ENCODE measurements at regions not wholly inside any gene's neighbourhood (a gene's known extent, or its start where the extent isn't known, plus 50 kb on each side); places are given as distances from the start of the nearest gene placed in this dataset.

DNA sequence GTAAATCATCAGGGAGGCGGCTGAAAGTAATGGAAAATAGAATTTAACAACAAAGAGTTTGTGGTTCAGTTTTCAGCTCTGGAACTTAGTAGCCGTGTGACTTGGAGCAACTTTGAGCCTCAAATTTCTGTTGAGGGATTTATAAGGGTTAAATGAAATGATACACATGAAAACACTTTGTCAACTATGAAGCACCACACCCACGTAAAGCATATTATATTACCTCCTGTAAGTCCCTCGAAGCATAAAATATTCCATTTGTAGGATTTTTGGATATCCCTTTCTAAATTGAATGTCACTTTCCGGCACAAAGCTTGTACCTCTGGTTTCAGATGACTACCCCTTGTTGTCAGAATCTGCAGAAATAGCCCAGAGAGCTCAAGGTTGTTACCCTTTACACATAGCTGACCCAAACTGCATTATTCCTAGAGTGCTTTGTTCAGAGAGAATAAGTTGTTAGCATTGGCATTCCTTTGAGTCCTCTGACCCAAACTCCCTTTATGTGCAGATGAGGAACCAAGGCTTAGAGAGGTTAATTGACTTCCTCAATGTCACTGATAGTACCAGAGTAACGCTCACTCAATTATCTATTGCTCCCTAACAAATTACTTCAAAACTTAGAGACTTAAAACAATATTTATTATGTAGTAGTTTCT lies 187.9 kb upstream of the UMPS start:
- Histone ChIP-seq H3K4me3 (ENCODE audit: insufficient read depth, low read length) (no peak overlapping the region), H3K4me1 (ENCODE audit: insufficient read depth, low read length) (no peaks in the 10 kb centered on the region), H3K9me3 (ENCODE audit: low read depth, low read length) (no peaks in the 10 kb centered on the region), H3K36me3 (ENCODE audit: insufficient read depth, low read length) (no peaks in the 10 kb centered on the region), H2AFZ (ENCODE audit: low read length) (no peak overlapping the region), H3K79me2 (ENCODE audit: insufficient read depth, low read length) (no peaks in the 10 kb centered on the region), H3K27me3 (ENCODE audit: insufficient read depth, low read length) (peaks cover 23% of the 10 kb centered on the region), H4K20me1 (ENCODE audit: insufficient read depth, low read length) (no peaks in the 10 kb centered on the region), H3K4me2 (ENCODE audit: insufficient read depth, low read length) (no peak overlapping the region), H3K27ac (ENCODE audit: low read depth, low read length) (no peak overlapping the region)
- TF ChIP-seq, protein P1, sequence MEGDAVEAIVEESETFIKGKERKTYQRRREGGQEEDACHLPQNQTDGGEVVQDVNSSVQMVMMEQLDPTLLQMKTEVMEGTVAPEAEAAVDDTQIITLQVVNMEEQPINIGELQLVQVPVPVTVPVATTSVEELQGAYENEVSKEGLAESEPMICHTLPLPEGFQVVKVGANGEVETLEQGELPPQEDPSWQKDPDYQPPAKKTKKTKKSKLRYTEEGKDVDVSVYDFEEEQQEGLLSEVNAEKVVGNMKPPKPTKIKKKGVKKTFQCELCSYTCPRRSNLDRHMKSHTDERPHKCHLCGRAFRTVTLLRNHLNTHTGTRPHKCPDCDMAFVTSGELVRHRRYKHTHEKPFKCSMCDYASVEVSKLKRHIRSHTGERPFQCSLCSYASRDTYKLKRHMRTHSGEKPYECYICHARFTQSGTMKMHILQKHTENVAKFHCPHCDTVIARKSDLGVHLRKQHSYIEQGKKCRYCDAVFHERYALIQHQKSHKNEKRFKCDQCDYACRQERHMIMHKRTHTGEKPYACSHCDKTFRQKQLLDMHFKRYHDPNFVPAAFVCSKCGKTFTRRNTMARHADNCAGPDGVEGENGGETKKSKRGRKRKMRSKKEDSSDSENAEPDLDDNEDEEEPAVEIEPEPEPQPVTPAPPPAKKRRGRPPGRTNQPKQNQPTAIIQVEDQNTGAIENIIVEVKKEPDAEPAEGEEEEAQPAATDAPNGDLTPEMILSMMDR (IDR thresholded peaks at IDR 0.05; ENCODE audit: extremely low read depth, low read depth, low read length), result no peak
- no peak for DNase-seq (ENCODE audit: insufficient read length, low spot score, missing footprints)

DNA sequence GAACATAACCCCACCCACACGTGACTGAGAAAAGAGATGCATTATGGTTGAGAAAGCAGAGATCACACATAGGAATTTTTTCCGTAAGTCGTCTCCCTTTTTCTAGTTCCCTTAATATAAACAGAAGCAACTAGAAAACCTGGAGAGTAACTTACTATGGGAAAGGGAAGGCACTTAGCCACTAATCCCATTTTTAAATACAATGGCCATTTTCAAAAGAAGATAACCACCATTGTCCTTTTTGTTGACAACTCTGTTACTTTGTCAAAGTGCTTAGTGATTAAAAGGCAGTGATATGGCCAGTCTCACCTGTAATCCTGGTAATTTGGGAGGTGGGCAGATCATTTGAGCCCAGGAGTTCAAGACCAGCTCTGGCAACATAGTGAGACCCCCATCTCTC lies 184.4 kb upstream of the UMPS start:
- TF ChIP-seq, protein P1 (IDR thresholded peaks at IDR 0.05; ENCODE audit: extremely low read depth, low read depth, low read length), result no peak
- no peaks in the 10 kb centered on the region for H3K36me3 ChIP-seq (ENCODE audit: insufficient read depth, low read length)
- H3K9me3 ChIP-seq (ENCODE audit: low read depth, low read length), result no peaks in the 10 kb centered on the region
- no peaks in the 10 kb centered on the region for H3K79me2 ChIP-seq (ENCODE audit: insufficient read depth, low read length)
- DNase-seq (ENCODE audit: insufficient read length, low spot score, missing footprints), result no peak
- H3K4me1 ChIP-seq (ENCODE audit: insufficient read depth, low read length), result no peaks in the 10 kb centered on the region
- H2AFZ ChIP-seq (ENCODE audit: low read length), result no peak overlapping the region
- H3K4me2 ChIP-seq (ENCODE audit: insufficient read depth, low read length), result no peak overlapping the region
- H3K4me3 ChIP-seq (ENCODE audit: insufficient read depth, low read length), result no peak overlapping the region
- no peaks in the 10 kb centered on the region for H4K20me1 ChIP-seq (ENCODE audit: insufficient read depth, low read length)
- peaks cover 3% of the 10 kb centered on the region for H3K27me3 ChIP-seq (ENCODE audit: insufficient read depth, low read length)
- no peak overlapping the region for H3K27ac ChIP-seq (ENCODE audit: low read depth, low read length)

DNA sequence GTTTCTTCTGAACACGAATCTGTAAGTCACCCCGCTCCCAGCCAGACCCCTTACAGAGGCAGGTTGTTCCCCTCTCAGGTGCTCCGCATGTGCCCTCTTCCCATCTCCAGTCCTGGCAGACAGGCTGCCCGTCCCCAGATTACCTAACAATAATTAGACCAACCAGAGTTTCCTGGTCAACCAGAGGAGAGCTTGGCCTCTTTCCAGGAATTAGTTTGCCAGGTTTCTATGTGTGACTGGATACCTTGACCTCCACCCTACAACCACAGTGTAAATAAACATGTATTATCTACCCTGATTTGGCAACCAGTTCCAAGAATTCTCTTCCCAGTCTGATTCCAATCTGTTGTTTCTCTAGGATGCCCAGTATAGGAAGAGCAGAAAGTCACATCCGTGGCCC lies 178.0 kb upstream of the UMPS start:
- Histone ChIP-seq H3K27ac (ENCODE audit: low read depth, low read length) (no peak overlapping the region), H3K9me3 (ENCODE audit: low read depth, low read length) (no peaks in the 10 kb centered on the region), H3K4me1 (ENCODE audit: insufficient read depth, low read length) (no peaks in the 10 kb centered on the region), H3K4me2 (ENCODE audit: insufficient read depth, low read length) (no peak overlapping the region), H3K79me2 (ENCODE audit: insufficient read depth, low read length) (no peaks in the 10 kb centered on the region), H2AFZ (ENCODE audit: low read length) (no peak overlapping the region), H3K36me3 (ENCODE audit: insufficient read depth, low read length) (no peaks in the 10 kb centered on the region), H3K4me3 (ENCODE audit: insufficient read depth, low read length) (no peak overlapping the region), H4K20me1 (ENCODE audit: insufficient read depth, low read length) (no peaks in the 10 kb centered on the region), H3K27me3 (ENCODE audit: insufficient read depth, low read length) (peaks cover 27% of the 10 kb centered on the region)
- TF ChIP-seq, protein P1 (IDR thresholded peaks at IDR 0.05; ENCODE audit: extremely low read depth, low read depth, low read length), result no peak
- DNase-seq (ENCODE audit: insufficient read length, low spot score, missing footprints), result no peak

DNA sequence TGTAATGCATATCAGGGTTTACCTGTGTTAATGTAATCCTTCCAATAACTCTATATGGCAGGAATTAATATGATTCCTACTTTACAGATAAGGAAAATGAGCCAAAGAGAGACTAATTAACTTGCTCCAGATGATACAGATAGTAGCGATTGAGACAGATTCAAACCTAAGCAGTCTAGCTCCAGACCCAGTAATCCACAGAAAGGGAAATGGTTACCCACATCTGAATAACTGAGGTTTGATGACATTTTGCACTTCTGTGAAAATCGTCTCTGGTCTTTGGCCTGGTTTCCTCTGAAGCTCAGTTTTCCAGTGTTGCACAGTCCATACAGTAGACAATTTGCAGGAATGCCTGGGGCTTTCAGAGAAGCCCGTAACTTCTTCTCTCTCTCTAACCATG lies 177.1 kb upstream of the UMPS start:
- no peak overlapping the region for H3K4me3 ChIP-seq (ENCODE audit: insufficient read depth, low read length)
- no peaks in the 10 kb centered on the region for H3K9me3 ChIP-seq (ENCODE audit: low read depth, low read length)
- H4K20me1 ChIP-seq (ENCODE audit: insufficient read depth, low read length), result no peaks in the 10 kb centered on the region
- H3K4me1 ChIP-seq (ENCODE audit: insufficient read depth, low read length), result peaks cover 5% of the 10 kb centered on the region
- no peak overlapping the region for H2AFZ ChIP-seq (ENCODE audit: low read length)
- H3K79me2 ChIP-seq (ENCODE audit: insufficient read depth, low read length), result no peaks in the 10 kb centered on the region
- H3K4me2 ChIP-seq (ENCODE audit: insufficient read depth, low read length), result no peak overlapping the region
- H3K27ac ChIP-seq (ENCODE audit: low read depth, low read length), result no peak overlapping the region
- no peak for DNase-seq (ENCODE audit: insufficient read length, low spot score, missing footprints)
- no peaks in the 10 kb centered on the region for H3K36me3 ChIP-seq (ENCODE audit: insufficient read depth, low read length)
- H3K27me3 ChIP-seq (ENCODE audit: insufficient read depth, low read length), result peaks cover 26% of the 10 kb centered on the region
- TF ChIP-seq, protein P1 (IDR thresholded peaks at IDR 0.05; ENCODE audit: extremely low read depth, low read depth, low read length), result no peak
